Retinal pigment epithelial cell (primary cell): ENCODE measurements at regions not wholly inside any gene's neighbourhood (a gene's known extent, or its start where the extent isn't known, plus 50 kb on each side); places are given as distances from the start of the nearest gene placed in this dataset.

Source experiments
- DNase-seq: peaks from one replicate; pipeline ENCODE4 v3.0.0-alpha.2; 2010; ENCODE audit warnings: low read depth
- H3K4me3 ChIP-seq: 2 replicates; pipeline ENCODE4 v1.5.1; 2011; ENCODE audit warnings: mild to moderate bottlenecking, low read length, control low read depth, moderate library complexity
- CTCF ChIP-seq: conservative IDR thresholded peaks from 2 replicates; pipeline ENCODE4 v1.5.1; 2011; ENCODE audit warnings: low read depth, low read length, control low read depth, inconsistent platforms

- no peak for TF ChIP-seq CTCF
- DNase-seq = no peak
- no peak overlapping the region for H3K4me3 ChIP-seq
Measured at GRCh38 chr12:124162151-124163110, 132.5 kb upstream of the RFLNA start.

- DNase-seq = no peak
- H3K4me3 ChIP-seq = no peak overlapping the region
- TF ChIP-seq CTCF = no peak
Measured at GRCh38 chr12:124165695-124166094, 129.2 kb upstream of the RFLNA start.

GRCh38 chr12:124167141-124167540 is 127.8 kb upstream of the RFLNA start:
- no peak for DNase-seq
- TF ChIP-seq CTCF = no peak
- no peak overlapping the region for H3K4me3 ChIP-seq

GRCh38 chr12:124168016-124168786 is 126.7 kb upstream of the RFLNA start:
- no peak for DNase-seq
- no peak for TF ChIP-seq CTCF
- H3K4me3 ChIP-seq = no peak overlapping the region

GRCh38 chr12:124169577-124170284 is 125.2 kb upstream of the RFLNA start:
- no peak overlapping the region for H3K4me3 ChIP-seq
- no peak for DNase-seq
- no peak for TF ChIP-seq CTCF

GRCh38 chr12:124170760-124171159 is 124.1 kb upstream of the RFLNA start:
- DNase-seq = no peak
- H3K4me3 ChIP-seq = no peak overlapping the region
- no peak for TF ChIP-seq CTCF
